HFF-Myc (cell line): ENCODE measurements at regions not wholly inside any gene's neighbourhood (a gene's known extent, or its start where the extent isn't known, plus 50 kb on each side); places are given as distances from the start of the nearest gene placed in this dataset.

Source experiments
- DNase-seq: peaks from one replicate; pipeline ENCODE4 v3.0.0-alpha.2; 2011; ENCODE audit warnings: low read depth; ENCODE audit errors: extremely low read depth
- H3K4me3 ChIP-seq: replicated peaks from 2 replicates; pipeline ENCODE4 v1.5.1; 2011; ENCODE audit warnings: low read depth, mild to moderate bottlenecking, control low read depth, low read length
- TF ChIP-seq, protein P1 (sequence below): IDR thresholded peaks from 2 replicates; pipeline ENCODE4 v1.5.1; 2012; ENCODE audit warnings: mild to moderate bottlenecking, low read depth, low read length, control low read depth; ENCODE audit errors: missing control alignments

GRCh38 chr2:53220969-53221368 is 546.6 kb upstream of the CHAC2 start:
- TF ChIP-seq, protein P1, sequence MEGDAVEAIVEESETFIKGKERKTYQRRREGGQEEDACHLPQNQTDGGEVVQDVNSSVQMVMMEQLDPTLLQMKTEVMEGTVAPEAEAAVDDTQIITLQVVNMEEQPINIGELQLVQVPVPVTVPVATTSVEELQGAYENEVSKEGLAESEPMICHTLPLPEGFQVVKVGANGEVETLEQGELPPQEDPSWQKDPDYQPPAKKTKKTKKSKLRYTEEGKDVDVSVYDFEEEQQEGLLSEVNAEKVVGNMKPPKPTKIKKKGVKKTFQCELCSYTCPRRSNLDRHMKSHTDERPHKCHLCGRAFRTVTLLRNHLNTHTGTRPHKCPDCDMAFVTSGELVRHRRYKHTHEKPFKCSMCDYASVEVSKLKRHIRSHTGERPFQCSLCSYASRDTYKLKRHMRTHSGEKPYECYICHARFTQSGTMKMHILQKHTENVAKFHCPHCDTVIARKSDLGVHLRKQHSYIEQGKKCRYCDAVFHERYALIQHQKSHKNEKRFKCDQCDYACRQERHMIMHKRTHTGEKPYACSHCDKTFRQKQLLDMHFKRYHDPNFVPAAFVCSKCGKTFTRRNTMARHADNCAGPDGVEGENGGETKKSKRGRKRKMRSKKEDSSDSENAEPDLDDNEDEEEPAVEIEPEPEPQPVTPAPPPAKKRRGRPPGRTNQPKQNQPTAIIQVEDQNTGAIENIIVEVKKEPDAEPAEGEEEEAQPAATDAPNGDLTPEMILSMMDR = no peak

DNA sequence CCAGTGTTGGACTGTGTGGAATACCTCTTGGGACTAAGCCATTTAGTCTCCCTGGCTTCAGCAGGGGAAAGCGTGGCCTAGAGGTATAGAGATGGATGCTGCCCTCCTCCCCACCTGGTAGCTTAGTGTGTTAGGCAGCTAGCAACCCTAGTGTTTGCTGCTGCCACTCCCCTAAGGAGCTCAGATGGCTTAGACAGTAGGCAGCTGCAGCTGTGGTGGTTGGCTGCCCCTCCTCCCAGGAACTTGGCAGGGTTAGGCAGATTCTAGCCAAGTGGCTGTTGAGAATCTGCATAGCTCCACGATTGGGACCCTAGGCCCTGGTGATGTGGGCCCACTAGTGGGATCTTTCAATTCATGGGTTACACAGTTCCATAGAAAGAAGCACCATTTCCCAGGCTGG is 550.4 kb upstream of the CHAC2 start:
- DNase-seq = no peak
- no peak overlapping the region for H3K4me3 ChIP-seq
- TF ChIP-seq, protein P1 = no peak

More at GRCh38 chr2:53220969-53221368, 546.6 kb upstream of the CHAC2 start:
- DNase-seq = no peak
- H3K4me3 ChIP-seq = no peak overlapping the region

GRCh38 chr2:53216805-53217204 is 550.8 kb upstream of the CHAC2 start:
- H3K4me3 ChIP-seq = no peak overlapping the region
- no peak for DNase-seq
- TF ChIP-seq, protein P1 = no peak

DNA sequence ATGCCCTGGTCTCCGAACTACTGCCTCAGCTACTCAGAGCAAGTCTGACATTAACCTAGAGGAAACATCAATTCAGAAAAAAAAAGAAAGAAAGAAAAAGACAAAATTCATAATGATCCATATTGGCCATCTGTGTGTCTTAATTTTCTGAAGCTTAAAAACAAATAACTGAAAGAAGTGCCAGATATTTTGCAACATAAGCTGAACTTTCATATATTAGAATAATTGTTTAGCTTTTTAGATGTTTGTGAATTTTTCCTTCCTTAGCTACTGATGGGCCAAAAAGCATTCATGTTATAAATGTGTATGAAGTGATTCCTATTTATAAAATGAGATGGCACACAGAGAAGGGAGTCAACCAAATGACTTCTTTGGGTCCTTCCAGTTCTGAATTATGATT is 555.0 kb upstream of the CHAC2 start:
- no peak overlapping the region for H3K4me3 ChIP-seq
- TF ChIP-seq, protein P1 = no peak

DNA sequence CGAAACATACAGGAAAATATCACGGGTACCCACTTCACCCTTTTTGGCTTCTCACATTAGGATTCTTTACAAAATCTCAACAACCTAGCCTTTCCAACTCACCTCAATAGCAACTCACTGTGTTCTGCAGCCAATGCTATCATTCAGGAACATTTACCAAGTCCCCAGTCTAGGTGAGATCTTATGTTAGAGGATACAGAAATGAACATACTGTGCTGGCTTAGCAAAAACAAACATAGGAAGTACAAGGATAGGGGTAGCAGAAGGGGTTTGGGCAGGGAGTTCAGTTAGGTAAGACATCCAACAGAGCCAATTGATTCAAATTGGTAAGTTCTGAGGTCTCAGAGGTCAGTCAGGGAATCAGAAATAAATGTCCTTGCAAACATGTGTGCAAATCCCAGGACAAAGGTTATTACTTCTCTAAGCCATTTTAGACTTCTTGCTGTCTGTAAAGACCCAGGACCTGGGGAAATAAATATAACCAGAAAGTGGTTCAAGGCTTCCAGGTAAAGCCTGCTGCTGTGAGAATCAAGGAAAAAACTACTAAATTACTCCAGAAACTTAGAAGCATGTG is 556.3 kb upstream of the CHAC2 start:
- TF ChIP-seq, protein P1 = no peak

More for the DNA sequence above, 555.0 kb upstream of the CHAC2 start:
- no peak for DNase-seq

DNA sequence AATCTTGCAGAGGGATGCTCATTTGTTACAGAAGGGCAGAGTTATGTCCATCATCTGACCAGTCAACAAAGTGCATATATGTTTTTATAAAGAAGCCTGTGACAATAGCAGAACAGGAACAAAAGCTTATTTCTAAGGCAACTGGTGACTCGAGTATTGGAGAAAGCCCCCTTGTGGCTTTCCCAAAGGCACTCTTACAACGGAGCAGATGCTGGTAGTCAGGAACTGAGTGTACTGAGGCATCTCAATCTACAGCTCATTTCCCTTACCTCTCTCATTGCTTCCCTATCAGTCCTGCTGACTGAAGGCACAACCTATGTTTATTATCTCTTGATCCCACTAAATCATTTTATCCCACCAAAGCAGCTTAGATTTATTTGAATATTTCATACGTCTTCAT is 557.1 kb upstream of the CHAC2 start:
- TF ChIP-seq, protein P1 = peak; percentile 18
- DNase-seq = no peak
- no peak overlapping the region for H3K4me3 ChIP-seq

More for the DNA sequence above, 556.3 kb upstream of the CHAC2 start:
- no peak for DNase-seq
- H3K4me3 ChIP-seq = no peak overlapping the region
